ENCODE measurements at regions not wholly inside any gene's neighbourhood (a gene's known extent, or its start where the extent isn't known, plus 50 kb on each side); places are given as distances from the start of the nearest gene placed in this dataset.

GRCh38 chr2:236656166-236656565, 86.5 kb downstream of the ACKR3 start:
- no peak for DNase-seq

- no peak for DNase-seq
Observed at GRCh38 chr2:236656721-236657120, 87.1 kb downstream of the ACKR3 start.

- no peak for DNase-seq
Observed at GRCh38 chr2:236657215-236657614, 87.6 kb downstream of the ACKR3 start.

- DNase-seq = no peak
Observed at GRCh38 chr2:236657801-236658200, 88.2 kb downstream of the ACKR3 start.

GRCh38 chr2:236658974-236659757, 89.5 kb downstream of the ACKR3 start:
- no peak for DNase-seq

GRCh38 chr2:236659758-236660150, 90.1 kb downstream of the ACKR3 start:
- DNase-seq = no peak

GRCh38 chr2:236661061-236661761, 91.6 kb downstream of the ACKR3 start:
- no peak for DNase-seq

- no peak for DNase-seq
Observed at GRCh38 chr2:236661762-236662110, 92.1 kb downstream of the ACKR3 start.

- peak; percentile 11 to 20 for DNase-seq
Observed at GRCh38 chr2:236662231-236663185, 92.9 kb downstream of the ACKR3 start.

- no peak for DNase-seq
Observed at GRCh38 chr2:236663287-236664101, 93.9 kb downstream of the ACKR3 start.

GRCh38 chr2:236664136-236664535, 94.5 kb downstream of the ACKR3 start:
- no peak for DNase-seq

GRCh38 chr2:236665101-236665500, 95.5 kb downstream of the ACKR3 start:
- no peak for DNase-seq

GRCh38 chr2:236665572-236666118, 96.0 kb downstream of the ACKR3 start:
- DNase-seq = no peak

GRCh38 chr2:236666646-236667204, 97.1 kb downstream of the ACKR3 start:
- DNase-seq = no peak

- DNase-seq = no peak
Observed at GRCh38 chr2:236667526-236667925, 97.9 kb downstream of the ACKR3 start.

GRCh38 chr2:236668531-236668969, 98.9 kb downstream of the ACKR3 start:
- no peak for DNase-seq

GRCh38 chr2:236670235-236670620, 100.6 kb downstream of the ACKR3 start:
- DNase-seq = no peak

GRCh38 chr2:236671896-236672562, 102.4 kb downstream of the ACKR3 start:
- DNase-seq = no peak

- no peak for DNase-seq
Observed at GRCh38 chr2:236672606-236673005, 103.0 kb downstream of the ACKR3 start.

GRCh38 chr2:236673126-236673822, 103.6 kb downstream of the ACKR3 start:
- DNase-seq = no peak

All from inflammatory macrophage (primary cell).